ENCODE measurements at regions not wholly inside any gene's neighbourhood (a gene's known extent, or its start where the extent isn't known, plus 50 kb on each side); places are given as distances from the start of the nearest gene placed in this dataset.
A peak's percentile ranks its signal among the peaks of the same experiment; 100 is the strongest.
"Not testable (repeated sequence)": the region's sequence is repeated elsewhere in the genome, so short reads cannot be mapped to it uniquely, and the experiment has no call there.

- H3K27me3 ChIP-seq (ENCODE audit: low read length); DNase-seq; H3K9me2 ChIP-seq (replicated peaks; ENCODE audit: insufficient read depth, low read length); H4K20me1 ChIP-seq (ENCODE audit: insufficient read depth, low read depth, low read length); H3K27ac ChIP-seq (ENCODE audit: low read length); H3K4me3 ChIP-seq (ENCODE audit: low read length); H3K36me3 ChIP-seq (ENCODE audit: insufficient read depth, low read length); H3K4me2 ChIP-seq (ENCODE audit: low read depth, low read length, poor library complexity, severe bottlenecking); H3K79me2 ChIP-seq (ENCODE audit: low read length); H3K9me3 ChIP-seq (ENCODE audit: low read length); H3K4me1 ChIP-seq (ENCODE audit: low read length); H2AFZ ChIP-seq (ENCODE audit: low read length); H3K9ac ChIP-seq (ENCODE audit: low read length): not testable (repeated sequence)
Measured at GRCh38 chr16:15236674-15237323, 141.3 kb downstream of the NPIPA5 start.

GRCh38 chr16:15235140-15235539, 141.1 kb upstream of the RRN3 start:
- H3K36me3 ChIP-seq (ENCODE audit: insufficient read depth, low read length); H3K4me3 ChIP-seq (ENCODE audit: low read length); H4K20me1 ChIP-seq (ENCODE audit: insufficient read depth, low read depth, low read length); H3K79me2 ChIP-seq (ENCODE audit: low read length); H3K9ac ChIP-seq (ENCODE audit: low read length); H2AFZ ChIP-seq (ENCODE audit: low read length); H3K27me3 ChIP-seq (ENCODE audit: low read length); H3K4me2 ChIP-seq (ENCODE audit: low read depth, low read length, poor library complexity, severe bottlenecking); H3K27ac ChIP-seq (ENCODE audit: low read length); H3K9me3 ChIP-seq (ENCODE audit: low read length); DNase-seq; H3K9me2 ChIP-seq (replicated peaks; ENCODE audit: insufficient read depth, low read length); H3K4me1 ChIP-seq (ENCODE audit: low read length): not testable (repeated sequence)

- H3K9ac ChIP-seq (ENCODE audit: low read length); H3K9me2 ChIP-seq (replicated peaks; ENCODE audit: insufficient read depth, low read length); DNase-seq; H3K9me3 ChIP-seq (ENCODE audit: low read length); H4K20me1 ChIP-seq (ENCODE audit: insufficient read depth, low read depth, low read length); H2AFZ ChIP-seq (ENCODE audit: low read length); H3K27ac ChIP-seq (ENCODE audit: low read length); H3K4me2 ChIP-seq (ENCODE audit: low read depth, low read length, poor library complexity, severe bottlenecking); H3K4me1 ChIP-seq (ENCODE audit: low read length); H3K79me2 ChIP-seq (ENCODE audit: low read length); H3K4me3 ChIP-seq (ENCODE audit: low read length); H3K27me3 ChIP-seq (ENCODE audit: low read length); H3K36me3 ChIP-seq (ENCODE audit: insufficient read depth, low read length): not testable (repeated sequence)
Measured at GRCh38 chr16:15234702-15235101, 140.6 kb upstream of the RRN3 start.

- not testable (repeated sequence) for H3K9me3 ChIP-seq (ENCODE audit: low read length); H3K36me3 ChIP-seq (ENCODE audit: insufficient read depth, low read length); H3K4me1 ChIP-seq (ENCODE audit: low read length); H3K27me3 ChIP-seq (ENCODE audit: low read length); DNase-seq; H3K4me3 ChIP-seq (ENCODE audit: low read length); H3K79me2 ChIP-seq (ENCODE audit: low read length); H3K9ac ChIP-seq (ENCODE audit: low read length); H2AFZ ChIP-seq (ENCODE audit: low read length); H3K27ac ChIP-seq (ENCODE audit: low read length); H3K9me2 ChIP-seq (replicated peaks; ENCODE audit: insufficient read depth, low read length); H4K20me1 ChIP-seq (ENCODE audit: insufficient read depth, low read depth, low read length); H3K4me2 ChIP-seq (ENCODE audit: low read depth, low read length, poor library complexity, severe bottlenecking)
Measured at GRCh38 chr16:15230432-15230831, 136.4 kb upstream of the RRN3 start.

- H3K27me3 ChIP-seq (ENCODE audit: low read length); H3K9me2 ChIP-seq (replicated peaks; ENCODE audit: insufficient read depth, low read length): not testable (repeated sequence)
Measured at GRCh38 chr16:15229661-15230060, 135.6 kb upstream of the RRN3 start.

GRCh38 chr16:15224651-15225050, 130.6 kb upstream of the RRN3 start:
- not testable (repeated sequence) for H3K9me3 ChIP-seq (ENCODE audit: low read length); DNase-seq; H3K36me3 ChIP-seq (ENCODE audit: insufficient read depth, low read length); H3K27ac ChIP-seq (ENCODE audit: low read length); H3K4me3 ChIP-seq (ENCODE audit: low read length); H3K4me1 ChIP-seq (ENCODE audit: low read length); H3K79me2 ChIP-seq (ENCODE audit: low read length); H3K27me3 ChIP-seq (ENCODE audit: low read length); H3K4me2 ChIP-seq (ENCODE audit: low read depth, low read length, poor library complexity, severe bottlenecking); H4K20me1 ChIP-seq (ENCODE audit: insufficient read depth, low read depth, low read length); H2AFZ ChIP-seq (ENCODE audit: low read length); H3K9me2 ChIP-seq (replicated peaks; ENCODE audit: insufficient read depth, low read length); H3K9ac ChIP-seq (ENCODE audit: low read length)

More at GRCh38 chr16:15229661-15230060, 135.6 kb upstream of the RRN3 start:
- H3K4me1 ChIP-seq (ENCODE audit: low read length); H3K79me2 ChIP-seq (ENCODE audit: low read length); H3K9me3 ChIP-seq (ENCODE audit: low read length); H3K36me3 ChIP-seq (ENCODE audit: insufficient read depth, low read length); H3K4me3 ChIP-seq (ENCODE audit: low read length); H3K27ac ChIP-seq (ENCODE audit: low read length); H2AFZ ChIP-seq (ENCODE audit: low read length); H3K9ac ChIP-seq (ENCODE audit: low read length); DNase-seq; H4K20me1 ChIP-seq (ENCODE audit: insufficient read depth, low read depth, low read length); H3K4me2 ChIP-seq (ENCODE audit: low read depth, low read length, poor library complexity, severe bottlenecking): not testable (repeated sequence)

GRCh38 chr16:15223398-15223797, 129.3 kb upstream of the RRN3 start:
- H3K4me2 ChIP-seq (ENCODE audit: low read depth, low read length, poor library complexity, severe bottlenecking); H3K36me3 ChIP-seq (ENCODE audit: insufficient read depth, low read length); H3K9ac ChIP-seq (ENCODE audit: low read length); H3K4me1 ChIP-seq (ENCODE audit: low read length); H3K4me3 ChIP-seq (ENCODE audit: low read length); H3K9me3 ChIP-seq (ENCODE audit: low read length); H3K9me2 ChIP-seq (replicated peaks; ENCODE audit: insufficient read depth, low read length); H4K20me1 ChIP-seq (ENCODE audit: insufficient read depth, low read depth, low read length); DNase-seq; H3K27me3 ChIP-seq (ENCODE audit: low read length); H3K27ac ChIP-seq (ENCODE audit: low read length); H2AFZ ChIP-seq (ENCODE audit: low read length); H3K79me2 ChIP-seq (ENCODE audit: low read length): not testable (repeated sequence)

GRCh38 chr16:15219679-15220615, 125.9 kb upstream of the RRN3 start:
- H4K20me1 ChIP-seq (ENCODE audit: insufficient read depth, low read depth, low read length); H3K4me1 ChIP-seq (ENCODE audit: low read length); H3K4me2 ChIP-seq (ENCODE audit: low read depth, low read length, poor library complexity, severe bottlenecking); H3K9ac ChIP-seq (ENCODE audit: low read length); H3K79me2 ChIP-seq (ENCODE audit: low read length); H3K9me3 ChIP-seq (ENCODE audit: low read length); H3K27me3 ChIP-seq (ENCODE audit: low read length); H2AFZ ChIP-seq (ENCODE audit: low read length); H3K36me3 ChIP-seq (ENCODE audit: insufficient read depth, low read length); H3K27ac ChIP-seq (ENCODE audit: low read length); H3K4me3 ChIP-seq (ENCODE audit: low read length); H3K9me2 ChIP-seq (replicated peaks; ENCODE audit: insufficient read depth, low read length): not testable (repeated sequence)
- DNase-seq, result peak; percentile 46
